CD4-positive, alpha-beta T cell treated with Interleukin-2 at 100 ng/mL for 4 hours (primary cell): ENCODE measurements at regions not wholly inside any gene's neighbourhood (a gene's known extent, or its start where the extent isn't known, plus 50 kb on each side); places are given as distances from the start of the nearest gene placed in this dataset.

Experiments
- DNase-seq: peaks from one replicate; pipeline ENCODE4 v3.0.0-alpha.2; 2020; ENCODE audit warnings: low spot score

DNA sequence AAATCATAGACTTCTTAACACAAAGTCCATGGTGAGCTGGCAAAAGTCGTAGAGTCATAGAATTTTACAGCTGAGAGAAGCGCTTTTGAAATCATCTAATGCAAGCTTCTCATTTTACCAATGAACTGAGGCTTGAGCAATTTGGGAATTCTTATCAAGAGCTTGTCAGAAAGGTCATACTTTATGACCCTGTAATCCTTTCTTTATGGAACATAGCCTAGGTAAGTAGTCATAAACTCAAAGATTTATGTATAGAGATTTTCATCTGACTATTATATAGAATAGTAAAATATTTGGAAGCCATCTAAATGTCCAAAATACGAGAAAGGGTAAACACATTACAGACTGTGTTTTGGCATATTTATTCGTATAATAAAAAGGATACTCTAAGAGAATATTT lies 563.5 kb downstream of the PCDH7 start:
- DNase-seq: no peak

DNA sequence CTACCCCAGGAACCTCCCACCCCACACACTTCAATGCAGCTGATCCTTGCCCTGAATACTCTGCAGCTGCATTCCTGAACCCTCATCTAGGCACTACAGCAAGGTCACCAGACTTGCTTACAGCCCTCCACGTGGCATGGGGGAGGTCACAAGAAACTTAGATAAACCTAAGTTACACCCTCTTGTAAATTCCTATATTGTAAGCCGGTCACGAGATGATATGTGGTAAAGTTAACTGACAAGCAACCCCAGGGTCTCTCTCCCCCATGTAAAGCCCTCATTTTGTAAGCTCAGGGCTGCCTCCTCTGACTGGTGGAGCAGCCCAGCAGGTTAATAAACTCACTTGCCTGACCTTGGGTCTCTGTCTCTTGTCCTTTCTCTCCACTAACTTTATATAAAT lies 570.7 kb downstream of the PCDH7 start:
- no peak for DNase-seq

DNA sequence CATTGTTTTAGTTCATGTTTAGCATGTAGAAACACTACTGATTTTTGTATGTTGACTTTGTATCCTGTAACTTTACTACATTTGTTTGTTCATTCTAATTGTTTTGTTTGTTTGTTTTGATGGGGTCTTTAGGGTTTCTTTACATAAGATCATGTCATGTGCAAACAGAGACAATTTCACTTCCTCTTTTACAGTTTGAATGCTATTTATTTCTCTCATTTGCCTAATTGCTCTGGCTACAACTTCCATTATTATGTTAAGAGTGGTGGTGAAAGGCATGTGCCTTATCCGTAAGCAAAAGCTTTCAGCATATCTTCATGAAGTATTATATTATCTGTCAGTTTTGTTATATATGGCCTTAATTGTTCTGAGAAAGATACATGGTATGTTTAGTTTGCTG lies 571.1 kb downstream of the PCDH7 start:
- no peak for DNase-seq

DNA sequence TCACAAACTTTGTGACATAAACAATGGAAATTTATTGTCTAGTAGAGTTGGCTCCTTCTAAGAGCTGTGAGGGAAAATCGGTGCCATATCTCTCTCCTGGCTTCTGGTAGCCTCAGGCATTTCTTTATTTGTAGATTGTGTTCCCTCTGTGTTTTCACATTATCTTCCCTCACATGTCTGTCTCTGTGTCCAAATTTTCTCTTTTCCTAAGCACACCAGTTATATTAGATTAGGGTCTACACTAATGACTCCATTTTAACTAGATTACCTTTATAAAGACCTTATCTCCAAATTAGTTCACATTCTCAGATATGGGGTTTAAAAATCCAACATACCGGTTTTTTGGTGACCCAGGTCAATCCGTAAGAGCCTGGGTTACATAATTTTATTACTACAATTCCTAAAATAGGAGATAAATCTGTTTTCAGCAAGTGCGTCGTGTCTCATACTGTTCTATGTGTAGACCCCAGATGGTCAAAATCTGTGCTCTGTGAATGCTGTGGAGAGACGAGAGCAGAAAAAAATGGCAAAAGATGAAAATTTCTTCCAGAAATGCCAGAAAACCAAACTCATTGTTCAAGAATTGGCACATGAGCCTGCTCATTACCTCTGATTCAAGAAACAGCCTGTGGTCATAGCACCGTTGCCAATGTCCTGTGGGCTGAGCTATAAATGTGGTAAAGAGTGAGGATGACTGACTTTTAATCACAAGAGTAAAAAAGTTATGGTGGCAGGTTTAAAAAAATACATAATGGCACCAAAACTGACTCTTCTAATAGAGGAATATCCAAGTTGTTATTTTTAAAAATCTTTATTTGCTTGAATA lies 574.7 kb downstream of the PCDH7 start:
- DNase-seq: no peak

DNA sequence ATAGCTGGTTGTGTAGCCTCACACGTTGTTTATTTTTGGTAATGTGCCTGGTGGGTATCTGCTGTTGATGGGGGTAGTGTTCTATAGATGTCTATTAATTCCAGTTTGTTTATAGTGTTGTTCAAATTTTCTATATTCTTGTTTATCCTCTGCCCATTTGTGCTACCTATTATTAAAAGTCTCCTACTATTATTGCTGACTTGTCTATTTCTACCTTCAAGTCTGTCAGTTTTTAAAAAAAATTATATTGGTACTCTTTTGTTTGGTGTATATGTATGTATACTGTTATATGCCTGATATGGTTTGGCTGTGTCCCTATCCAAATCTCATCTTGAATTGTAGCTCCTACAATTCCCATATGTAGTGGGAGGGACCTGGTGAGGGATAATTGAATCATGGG lies 578.6 kb downstream of the PCDH7 start:
- no peak for DNase-seq

DNA sequence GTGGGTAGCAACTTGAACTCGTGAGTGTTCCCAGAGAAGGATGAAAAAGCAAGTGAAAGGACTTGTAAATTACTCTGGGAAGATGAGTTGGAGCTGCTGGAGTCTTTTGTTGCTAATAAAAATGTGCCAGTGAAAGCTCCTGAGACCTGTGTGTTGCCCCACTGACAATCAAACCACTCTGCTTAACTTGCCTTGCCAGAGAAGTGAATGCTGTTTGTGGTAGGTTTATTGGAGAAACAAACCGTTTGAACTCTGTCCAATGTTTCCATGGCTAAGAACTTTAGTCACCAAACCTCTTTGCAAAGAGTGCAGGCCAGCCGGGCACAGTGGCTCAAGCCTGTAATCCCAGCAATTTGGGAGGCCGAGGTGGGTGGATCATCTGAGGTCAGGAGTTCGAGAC lies 586.9 kb downstream of the PCDH7 start:
- DNase-seq: no peak

DNA sequence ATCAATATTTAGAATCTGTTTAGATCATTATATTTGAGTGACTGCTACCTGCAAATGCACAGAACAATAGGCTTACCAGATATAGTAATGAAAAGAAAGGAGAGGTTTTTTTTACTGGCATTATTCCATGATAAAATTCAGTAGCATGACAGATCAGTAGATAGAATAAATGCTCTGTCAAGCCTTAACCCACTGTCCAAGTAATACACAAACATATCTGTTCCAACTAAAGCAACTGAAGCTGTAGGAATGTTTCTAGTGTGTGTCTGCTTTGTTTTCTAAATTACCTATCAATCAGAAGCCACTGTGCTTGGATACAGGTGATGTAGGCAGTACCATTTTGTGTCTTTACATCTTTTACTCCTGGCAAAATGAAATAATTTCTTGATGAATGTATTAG lies 604.6 kb downstream of the PCDH7 start:
- no peak for DNase-seq

DNA sequence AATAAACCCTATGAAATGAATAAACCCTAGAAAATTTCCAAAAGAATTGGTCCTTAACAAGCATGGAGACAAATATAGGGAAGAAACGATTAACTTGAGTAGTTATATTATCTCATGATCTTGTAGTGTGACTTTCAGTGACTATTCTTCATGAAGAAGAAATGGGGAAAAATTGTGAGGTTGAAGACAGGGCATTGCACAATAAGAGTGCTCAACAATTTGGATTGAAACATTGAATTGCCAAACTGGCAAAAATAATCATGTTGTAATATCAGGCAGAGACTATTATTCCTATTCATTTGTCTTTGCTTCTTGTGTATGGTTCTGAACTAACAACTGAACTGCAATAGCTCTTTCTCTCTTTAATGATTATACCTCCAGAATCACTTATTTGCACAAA lies 605.1 kb downstream of the PCDH7 start:
- no peak for DNase-seq

DNA sequence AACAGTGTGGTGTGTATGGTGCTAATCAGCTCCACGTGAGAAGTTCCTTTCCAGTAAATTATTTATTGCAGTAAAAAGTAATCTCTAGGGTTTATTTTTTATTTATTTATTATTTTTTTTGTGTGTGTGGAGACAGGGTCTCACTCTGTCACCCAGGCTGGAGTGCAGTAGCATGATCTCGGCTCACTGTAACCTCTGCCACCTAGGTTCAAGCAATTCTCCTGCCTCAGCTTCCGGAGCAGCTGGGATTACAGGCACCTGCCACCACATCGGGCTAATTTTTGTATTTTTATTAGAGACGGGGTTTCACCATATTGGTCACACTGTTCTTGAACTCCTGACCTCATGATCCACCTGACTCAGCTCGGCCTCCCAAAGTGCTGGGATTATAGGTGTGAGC lies 606.9 kb downstream of the PCDH7 start:
- DNase-seq: no peak

DNA sequence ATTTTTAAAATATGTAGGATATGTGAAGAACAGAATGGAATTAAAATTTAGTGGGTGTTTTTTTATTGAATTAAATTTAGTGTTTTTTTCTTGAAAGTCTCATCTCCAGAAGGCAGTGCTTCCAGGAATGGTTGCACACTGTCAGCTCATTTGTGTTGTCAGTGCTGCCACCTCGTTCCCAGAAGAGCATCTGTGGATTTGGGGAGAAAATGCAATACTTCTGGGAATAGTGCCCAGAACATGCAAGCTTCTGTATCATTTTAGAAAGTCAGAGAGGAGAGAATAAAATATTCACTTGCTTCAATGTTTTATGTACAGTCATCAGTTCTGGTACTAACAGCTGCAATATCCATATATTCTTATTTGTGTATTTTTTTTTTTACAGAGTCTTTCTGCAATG lies 608.8 kb downstream of the PCDH7 start:
- no peak for DNase-seq

DNA sequence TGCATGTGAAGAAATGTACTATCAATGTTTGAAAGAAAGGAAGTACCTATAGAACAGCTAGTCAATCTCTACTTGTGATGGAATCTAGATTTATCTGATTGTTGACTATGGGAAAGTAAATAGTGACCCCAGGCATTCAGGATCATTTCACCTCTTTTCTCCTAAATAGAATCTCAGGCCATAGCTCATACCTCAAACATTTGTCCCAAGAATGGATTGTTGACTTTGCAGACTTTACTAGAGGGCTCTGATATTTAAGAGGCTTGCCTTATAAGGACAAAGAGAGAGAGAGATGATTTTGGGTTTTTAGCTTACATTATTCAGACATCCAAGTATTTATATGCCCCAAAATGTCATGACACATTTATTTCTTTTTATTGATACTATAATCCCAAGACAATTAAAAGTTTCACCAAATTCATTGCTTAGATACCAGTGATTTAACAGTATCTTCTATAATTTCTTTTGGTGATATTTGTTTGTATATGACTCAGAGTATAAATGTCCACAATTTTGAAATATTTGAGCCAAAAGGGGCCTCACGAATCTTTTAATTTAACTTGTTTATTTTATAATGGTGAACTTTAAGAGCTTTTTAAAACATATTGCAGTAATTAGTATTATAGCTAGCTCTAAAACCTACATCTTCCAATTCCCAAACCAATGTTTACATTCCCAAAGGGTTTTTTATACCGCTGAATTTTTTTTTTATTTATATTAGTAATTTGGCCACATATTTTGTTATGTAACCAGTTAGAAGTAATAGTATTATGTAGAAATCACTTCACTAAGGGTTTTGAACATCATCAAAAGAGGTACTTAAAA lies 614.1 kb downstream of the PCDH7 start:
- no peak for DNase-seq

DNA sequence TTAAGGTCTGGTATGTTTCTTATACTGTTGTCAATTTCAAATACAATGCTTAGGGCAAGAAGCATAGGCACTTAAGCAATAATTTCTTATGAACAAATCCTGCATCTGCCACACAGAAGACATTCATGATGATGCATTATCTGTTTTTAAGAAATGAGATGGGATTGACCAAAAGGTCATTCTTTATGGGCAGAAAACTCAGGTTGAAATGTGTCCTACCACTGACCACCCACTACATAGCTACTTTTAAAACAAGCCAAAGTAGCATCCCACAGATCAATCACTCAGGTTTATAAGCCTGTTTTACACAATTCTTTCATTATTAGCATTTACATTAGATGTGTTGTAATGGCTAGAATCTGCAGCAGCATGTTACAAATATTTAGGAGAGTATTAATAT lies 617.8 kb downstream of the PCDH7 start:
- no peak for DNase-seq

DNA sequence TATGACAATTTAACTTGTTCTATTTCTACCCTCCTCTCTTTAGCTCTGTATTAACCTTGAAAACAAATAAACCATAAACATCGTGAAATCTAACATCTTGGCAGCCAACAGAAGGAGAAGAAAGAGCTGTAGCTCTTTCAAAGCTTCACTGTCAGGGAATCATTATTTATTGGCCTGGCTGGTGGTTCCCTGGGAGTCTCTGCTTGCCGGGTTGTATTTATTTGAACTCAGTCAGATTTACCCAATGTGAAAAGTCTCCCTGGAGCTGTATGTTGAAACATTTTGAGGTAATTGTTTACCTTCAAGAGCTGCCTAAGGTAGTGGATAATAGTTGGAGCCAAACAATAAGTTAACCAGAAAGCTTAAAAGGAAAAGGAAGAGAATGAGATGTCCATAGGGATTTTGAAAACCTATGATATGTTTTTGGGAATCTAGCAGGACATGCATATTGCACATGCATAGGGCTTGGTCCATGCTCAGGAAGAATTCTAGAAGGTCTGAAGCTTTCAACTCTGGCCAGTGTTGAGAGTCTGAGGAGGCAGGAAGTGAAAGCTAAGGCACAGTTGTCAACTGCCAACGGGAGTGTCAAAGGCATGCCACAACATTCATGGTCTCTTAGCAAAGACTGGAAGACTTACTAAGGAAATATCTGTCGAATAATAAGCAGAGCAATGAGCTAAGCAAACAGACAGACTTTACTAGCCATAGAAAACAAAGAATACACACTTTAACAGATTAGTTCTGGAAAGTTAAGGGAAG lies 621.6 kb downstream of the PCDH7 start:
- DNase-seq: no peak

DNA sequence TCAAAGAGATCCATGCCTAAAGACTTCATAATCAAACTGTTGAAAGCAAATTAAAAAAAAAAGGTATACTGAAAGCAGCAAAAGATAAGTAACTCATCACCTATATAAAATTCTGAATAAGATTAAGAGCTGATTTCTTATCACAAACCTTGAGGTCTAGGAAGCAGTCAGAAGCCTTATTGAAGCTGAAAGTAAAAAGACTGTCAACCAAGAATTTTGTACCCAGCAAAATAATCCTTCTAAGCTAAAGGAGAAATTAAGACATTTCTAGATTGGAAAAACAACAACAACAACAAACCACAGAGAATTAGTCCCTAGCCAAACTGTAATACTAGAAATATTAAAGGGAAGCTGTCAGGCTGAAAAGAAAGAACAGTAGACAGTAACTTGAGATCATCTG lies 622.9 kb downstream of the PCDH7 start:
- no peak for DNase-seq

DNA sequence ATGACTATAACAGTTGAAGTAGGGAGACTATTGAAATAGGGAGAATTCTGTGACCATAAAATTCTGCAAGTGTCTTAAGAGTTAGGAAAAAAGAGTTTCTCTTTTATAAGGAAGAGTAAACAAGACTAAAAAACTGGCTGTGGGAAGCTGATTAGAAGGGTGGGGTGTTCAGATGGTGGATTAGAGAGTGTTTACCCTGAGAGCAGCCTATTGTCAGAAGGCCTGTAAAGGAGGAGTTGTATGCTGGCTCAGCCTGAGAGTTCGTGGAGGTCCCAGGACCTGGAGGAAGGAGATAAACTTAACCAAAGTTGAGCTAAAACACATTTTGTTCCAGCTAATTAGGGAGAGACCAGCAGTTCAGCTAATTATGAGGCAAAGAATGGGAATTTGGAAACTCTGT lies 629.7 kb downstream of the PCDH7 start:
- no peak for DNase-seq

DNA sequence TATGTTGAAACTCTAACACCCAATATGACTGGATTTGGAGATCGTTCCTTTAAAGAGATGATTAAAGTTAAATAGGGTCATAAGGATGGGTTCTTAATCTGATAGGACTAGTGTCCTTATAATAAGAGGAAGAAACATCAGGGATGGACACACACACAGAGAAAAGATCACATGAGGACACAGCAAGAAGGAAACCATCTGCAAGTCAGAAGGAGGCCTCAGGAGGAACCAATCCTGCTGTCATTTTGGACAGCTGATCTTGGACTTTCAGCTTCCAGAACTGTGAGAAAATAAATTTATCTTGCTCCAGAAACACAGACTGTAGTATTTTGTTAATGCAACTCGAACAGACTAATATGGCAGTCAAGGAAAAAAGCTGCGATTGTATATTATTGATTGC lies 631.5 kb downstream of the PCDH7 start:
- no peak for DNase-seq

DNA sequence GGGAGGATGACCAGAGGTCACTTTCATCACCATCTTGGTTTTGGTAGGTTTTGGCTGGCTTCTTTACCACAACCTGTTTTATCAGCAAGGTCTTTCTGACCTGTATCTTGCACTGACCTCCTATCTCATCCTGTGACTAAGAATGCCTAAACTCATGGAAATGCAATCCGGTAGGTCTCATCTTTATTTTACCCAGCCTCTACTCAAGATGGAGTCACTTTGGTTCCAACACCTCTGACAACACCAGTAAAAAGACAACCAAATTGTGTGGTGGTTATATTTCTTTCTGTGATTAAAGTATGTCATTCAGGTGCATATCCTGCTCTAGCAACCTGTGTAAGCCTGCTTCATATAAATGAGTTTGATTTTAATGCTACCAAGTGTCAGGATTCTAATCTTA lies 636.7 kb downstream of the PCDH7 start:
- no peak for DNase-seq

DNA sequence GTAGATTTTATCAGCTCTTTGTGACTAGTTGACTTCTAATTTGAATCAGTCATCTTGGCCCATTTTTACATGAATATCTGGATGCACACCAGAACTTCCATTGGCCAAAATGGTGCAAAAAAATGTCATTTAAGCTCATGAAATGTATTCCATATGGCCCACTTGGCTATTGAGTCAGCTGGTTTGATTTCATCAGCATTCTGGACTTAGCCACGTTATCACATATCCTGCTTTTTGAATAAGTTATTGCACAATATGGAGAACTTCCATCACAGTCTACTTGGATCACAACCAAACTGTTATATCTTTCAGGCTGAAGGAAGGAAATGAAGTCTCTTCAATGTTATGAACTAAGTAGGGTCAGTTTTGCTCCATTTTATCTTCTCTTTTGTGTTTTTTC lies 640.6 kb downstream of the PCDH7 start:
- no peak for DNase-seq

DNA sequence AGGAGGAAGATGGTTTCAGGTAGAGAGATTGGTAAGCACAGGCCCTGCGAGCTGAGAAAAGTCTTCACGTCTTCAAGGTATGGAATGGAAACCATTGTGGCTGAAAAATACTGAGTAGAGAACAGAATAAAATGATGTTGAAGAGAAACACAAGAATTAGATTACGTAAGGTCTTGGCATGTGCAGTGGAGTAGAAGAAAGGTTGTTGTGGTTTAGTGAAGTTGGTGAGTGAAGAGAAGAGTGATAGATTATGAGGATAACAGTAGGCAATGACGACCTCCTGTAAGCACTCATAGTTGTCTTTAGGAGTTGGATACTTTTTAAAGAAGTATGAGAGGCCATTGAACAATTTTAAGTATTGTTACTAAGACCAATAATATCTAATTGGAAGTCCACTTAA lies 642.6 kb downstream of the PCDH7 start:
- no peak for DNase-seq

DNA sequence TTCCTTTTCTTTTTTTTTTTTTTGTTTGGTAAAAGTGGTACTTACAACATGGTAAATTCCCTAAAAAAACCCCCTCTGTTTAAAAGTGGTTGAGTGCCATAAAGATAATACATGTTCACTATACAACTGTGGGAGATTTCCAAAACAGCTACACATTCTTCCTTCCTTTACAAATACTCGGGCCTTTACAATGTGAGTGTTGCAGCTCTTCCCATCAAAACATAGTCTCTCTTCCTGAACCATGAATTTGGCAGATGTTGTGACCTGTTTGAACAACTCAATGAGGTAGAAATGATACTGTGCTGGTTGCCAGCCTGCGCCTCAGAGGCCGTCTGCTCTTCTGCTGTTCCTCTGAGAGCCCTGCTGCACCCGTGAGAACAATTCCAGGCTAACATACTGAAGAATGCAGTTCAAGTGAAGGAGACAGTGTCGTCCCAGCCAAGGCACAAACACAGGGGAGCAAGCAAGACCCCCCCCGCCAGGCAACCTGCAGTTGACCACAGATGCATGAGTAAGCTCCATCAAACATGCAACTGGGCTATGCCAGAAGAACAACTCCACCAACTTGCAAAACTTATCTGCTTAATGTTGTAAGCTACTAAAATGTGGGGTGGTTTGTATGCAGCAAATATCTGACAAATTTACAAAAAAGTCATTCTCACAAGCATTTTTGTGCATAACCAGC lies 645.0 kb downstream of the PCDH7 start:
- DNase-seq: no peak

DNA sequence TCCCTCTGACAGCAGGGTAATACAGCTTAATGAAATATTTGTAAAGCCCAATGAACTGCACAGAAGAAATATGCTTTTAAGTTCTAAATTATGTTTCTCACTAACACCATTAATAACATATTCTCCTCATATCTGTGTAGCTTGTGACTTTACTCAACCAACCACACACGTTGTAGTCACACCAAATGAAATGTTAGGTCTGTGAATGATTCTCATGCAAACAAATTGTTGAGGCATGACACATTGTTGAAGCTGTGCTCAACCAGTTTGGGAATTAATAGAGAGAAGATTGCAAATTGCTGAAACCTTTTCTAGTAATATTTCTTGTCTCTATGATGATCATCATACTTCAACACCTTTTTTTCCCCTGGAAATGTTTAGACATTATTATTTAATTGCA lies 645.9 kb downstream of the PCDH7 start:
- DNase-seq: no peak

DNA sequence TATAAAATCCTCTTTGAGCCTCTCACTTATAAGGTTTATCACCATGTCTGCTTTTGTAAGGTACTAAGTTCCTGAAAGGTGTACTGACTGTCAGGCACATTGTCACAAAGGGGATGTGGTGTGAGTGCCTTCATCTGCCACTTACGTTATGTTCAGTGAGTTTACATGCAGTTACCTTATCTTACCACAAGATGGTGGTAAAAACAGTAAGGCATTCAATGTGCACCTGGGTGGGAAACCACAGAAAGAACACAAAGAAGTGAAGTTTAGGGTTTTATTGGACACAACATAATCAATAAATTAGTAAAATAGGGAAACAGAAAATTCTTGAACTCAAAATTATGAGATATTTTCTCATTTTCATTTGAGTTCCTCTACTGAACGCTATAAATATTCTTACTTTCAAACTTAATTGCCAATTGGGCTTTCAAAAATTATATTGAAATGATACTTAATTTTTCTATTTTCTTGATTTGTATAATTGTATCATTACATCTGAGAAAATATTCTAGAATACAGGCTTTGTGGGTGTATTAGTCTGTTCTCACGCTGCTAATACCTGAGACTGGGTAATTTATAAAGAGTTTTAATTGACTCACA lies 650.8 kb downstream of the PCDH7 start:
- peak; percentile 8 for DNase-seq
